ENCODE measurements at regions not wholly inside any gene's neighbourhood (a gene's known extent, or its start where the extent isn't known, plus 50 kb on each side); places are given as distances from the start of the nearest gene placed in this dataset.
"Not testable (repeated sequence)": the region's sequence is repeated elsewhere in the genome, so short reads cannot be mapped to it uniquely, and the experiment has no call there.

DNA sequence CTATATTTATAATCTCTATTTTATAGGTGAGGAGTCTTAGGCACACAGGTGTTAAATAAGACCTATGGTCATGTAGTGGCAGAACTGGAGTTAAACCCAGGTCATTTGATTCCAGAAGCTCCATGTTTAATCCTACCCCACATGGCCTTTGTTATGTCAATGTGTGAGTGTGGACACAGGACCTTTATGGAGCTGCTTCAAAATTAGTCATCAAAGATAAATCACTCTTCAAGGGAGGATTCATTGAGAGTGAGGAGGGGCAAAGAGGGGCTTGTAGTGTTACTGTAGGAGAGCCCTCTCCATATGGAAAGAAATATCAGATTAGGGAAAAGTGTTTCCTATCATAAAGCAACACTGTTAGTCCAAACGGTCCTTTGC, 74.6 kb upstream of the ARRDC3 start:
- TF ChIP-seq, protein P1, sequence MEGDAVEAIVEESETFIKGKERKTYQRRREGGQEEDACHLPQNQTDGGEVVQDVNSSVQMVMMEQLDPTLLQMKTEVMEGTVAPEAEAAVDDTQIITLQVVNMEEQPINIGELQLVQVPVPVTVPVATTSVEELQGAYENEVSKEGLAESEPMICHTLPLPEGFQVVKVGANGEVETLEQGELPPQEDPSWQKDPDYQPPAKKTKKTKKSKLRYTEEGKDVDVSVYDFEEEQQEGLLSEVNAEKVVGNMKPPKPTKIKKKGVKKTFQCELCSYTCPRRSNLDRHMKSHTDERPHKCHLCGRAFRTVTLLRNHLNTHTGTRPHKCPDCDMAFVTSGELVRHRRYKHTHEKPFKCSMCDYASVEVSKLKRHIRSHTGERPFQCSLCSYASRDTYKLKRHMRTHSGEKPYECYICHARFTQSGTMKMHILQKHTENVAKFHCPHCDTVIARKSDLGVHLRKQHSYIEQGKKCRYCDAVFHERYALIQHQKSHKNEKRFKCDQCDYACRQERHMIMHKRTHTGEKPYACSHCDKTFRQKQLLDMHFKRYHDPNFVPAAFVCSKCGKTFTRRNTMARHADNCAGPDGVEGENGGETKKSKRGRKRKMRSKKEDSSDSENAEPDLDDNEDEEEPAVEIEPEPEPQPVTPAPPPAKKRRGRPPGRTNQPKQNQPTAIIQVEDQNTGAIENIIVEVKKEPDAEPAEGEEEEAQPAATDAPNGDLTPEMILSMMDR (IDR thresholded peaks at IDR 0.05; ENCODE audit: control insufficient read depth, insufficient read depth, low read depth, low read length, missing control alignments), result no peak
- no peak for DNase-seq (ENCODE audit: low read depth)
- H3K4me3 ChIP-seq (ENCODE audit: control insufficient read depth, low read depth, low read length), result no peak overlapping the region

DNA sequence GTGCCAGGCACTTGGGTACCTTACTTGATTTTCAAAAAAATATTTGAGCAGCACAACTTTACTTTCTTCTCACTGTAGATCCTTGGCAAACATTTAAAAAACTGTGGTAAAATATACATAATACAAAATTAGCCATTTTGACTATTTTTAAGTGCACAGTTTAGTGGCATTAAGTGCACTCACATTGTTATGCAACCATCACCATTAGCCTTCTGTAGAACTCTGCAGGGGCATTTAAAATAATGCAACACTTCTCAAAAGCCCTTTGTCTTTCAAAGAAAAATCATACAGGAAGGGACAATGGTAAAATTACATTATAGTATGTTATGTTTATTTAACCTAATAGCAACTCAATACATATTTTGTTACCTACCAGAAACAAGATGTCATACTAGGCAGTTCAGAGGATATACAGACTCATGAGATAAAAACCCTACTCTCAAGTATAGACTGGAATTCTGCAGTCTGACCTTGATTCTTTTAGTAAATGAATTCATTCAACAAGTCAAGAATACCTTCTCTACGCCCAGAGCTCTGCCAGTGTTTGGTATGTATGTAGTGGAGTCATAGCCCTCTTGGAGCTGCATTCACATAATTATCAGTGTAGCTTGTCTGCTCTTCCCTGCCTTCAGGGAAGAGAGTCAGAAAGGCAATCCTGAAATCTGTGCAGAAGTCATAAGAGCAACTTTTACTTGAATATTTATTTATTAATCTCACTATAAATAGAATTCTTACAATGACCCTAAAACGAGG, 74.0 kb upstream of the ARRDC3 start:
- TF ChIP-seq, protein P1 (IDR thresholded peaks at IDR 0.05; ENCODE audit: control insufficient read depth, insufficient read depth, low read depth, low read length, missing control alignments), result no peak
- DNase-seq (ENCODE audit: low read depth), result no peak
- no peak overlapping the region for H3K4me3 ChIP-seq (ENCODE audit: control insufficient read depth, low read depth, low read length)

DNA sequence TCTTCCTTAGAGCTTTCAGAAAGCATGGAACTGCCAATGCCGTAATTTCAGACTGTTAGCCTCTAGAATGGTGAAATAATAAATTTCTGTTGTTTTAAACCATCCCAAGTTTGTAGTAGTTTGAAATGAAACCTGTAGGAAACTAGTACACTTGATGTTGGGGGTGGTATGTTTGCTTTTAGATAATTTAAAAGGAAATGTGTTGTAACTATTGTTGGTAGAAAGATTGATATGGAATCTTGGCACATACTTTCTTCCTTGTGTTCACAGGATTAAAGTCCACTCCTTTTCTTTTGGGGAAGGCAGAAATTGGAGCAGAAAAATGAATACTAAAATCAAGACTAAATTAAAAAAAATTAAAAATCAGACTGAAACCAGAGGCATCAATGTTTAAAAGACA, 66.0 kb upstream of the ARRDC3 start:
- DNase-seq (ENCODE audit: low read depth), result no peak
- no peak overlapping the region for H3K4me3 ChIP-seq (ENCODE audit: control insufficient read depth, low read depth, low read length)
- TF ChIP-seq, protein P1 (IDR thresholded peaks at IDR 0.05; ENCODE audit: control insufficient read depth, insufficient read depth, low read depth, low read length, missing control alignments), result no peak

DNA sequence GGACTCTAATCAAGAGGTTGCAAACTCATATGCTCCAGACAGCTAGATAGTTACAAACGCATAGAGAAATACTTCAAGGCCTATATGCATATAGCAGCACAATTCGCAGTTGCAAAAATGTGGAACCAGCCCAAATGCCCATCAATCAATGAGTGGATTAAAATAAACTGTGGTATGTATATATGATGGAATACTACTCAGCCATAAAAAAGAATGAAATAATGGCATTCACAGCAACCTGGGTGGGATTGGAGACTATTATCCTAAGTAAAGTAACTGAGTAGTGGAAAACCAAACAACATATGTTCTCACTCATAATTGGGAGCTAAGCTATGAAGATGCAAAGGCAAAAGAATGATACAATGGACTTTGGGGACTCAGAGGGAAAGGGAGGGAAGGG, 65.0 kb upstream of the ARRDC3 start:
- DNase-seq (ENCODE audit: low read depth); H3K4me3 ChIP-seq (ENCODE audit: control insufficient read depth, low read depth, low read length): not testable (repeated sequence)

DNA sequence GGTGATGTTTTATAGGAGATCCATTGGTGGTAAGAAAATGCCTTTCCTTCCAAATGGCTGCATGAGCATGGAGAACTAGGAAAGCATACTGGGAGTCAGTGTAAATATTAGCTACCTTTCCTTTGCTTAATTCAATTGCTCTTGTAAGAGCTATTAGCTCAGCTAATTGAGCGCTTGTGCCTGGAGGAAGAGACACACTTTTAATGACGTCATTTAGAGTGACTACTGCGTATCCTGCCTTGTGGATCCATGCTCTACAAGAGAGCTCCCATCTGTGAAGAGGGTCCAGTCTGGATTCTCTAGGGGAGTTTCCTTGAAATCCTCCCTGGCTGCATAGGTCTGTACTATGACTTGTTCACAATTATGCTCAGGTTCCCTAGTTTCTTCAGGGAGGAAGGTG, 63.8 kb upstream of the ARRDC3 start:
- H3K4me3 ChIP-seq (ENCODE audit: control insufficient read depth, low read depth, low read length); DNase-seq (ENCODE audit: low read depth): not testable (repeated sequence)

DNA sequence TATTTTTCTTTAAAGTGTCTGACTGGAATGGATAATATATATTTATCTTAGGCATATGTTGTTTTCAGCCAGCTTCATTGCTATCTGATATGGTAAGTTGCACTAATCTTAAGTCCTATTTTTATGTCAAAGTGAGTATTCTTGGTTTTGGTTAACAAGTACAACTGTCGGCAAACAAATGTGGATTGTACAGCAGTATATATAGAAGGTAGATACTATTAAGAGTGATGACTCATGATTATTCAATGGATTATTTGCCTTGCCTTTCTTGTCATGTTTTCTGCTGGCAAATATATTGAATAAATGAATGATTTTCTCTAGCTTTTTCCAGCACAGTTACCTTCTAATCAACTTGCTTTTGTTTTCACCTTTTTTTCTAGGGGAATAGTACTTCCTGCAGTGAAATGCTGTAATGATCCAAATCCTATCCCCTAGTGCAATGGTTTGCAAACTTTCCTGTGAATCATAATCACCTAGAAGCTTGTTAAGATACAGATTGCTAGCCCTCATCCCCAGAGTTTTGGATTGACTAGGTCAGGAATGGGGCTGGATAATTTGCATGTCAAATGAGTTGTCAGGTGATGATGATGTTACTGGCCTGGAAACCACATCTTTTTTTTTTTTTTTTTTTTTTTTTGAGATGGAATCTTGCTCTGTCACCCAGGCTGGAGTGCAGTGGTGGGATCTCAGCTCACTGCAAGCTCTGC, 60.8 kb upstream of the ARRDC3 start:
- TF ChIP-seq, protein P1 (IDR thresholded peaks at IDR 0.05; ENCODE audit: control insufficient read depth, insufficient read depth, low read depth, low read length, missing control alignments), result no peak
- no peak for DNase-seq (ENCODE audit: low read depth)
- no peak overlapping the region for H3K4me3 ChIP-seq (ENCODE audit: control insufficient read depth, low read depth, low read length)

DNA sequence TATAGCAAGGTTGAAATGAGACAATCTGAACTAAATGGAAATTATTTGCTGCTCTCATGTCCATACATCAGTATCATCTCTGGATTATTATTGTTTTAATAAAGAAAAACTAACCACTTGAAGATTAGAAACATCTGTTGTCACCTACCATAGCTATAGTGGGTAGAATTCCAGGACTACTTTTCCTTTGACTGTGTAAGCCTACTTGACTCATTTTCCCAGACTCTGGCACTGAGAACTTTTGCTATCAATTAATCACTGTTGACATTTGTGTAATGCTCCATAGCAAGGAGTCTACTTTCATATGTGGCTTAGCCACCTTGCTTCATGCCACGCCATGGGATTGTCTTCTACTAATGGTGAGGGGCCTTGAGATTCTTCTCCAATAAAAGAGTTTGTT, 59.9 kb upstream of the ARRDC3 start:
- TF ChIP-seq, protein P1 (IDR thresholded peaks at IDR 0.05; ENCODE audit: control insufficient read depth, insufficient read depth, low read depth, low read length, missing control alignments), result no peak
- peak; percentile 55 for DNase-seq (ENCODE audit: low read depth)
- no peak overlapping the region for H3K4me3 ChIP-seq (ENCODE audit: control insufficient read depth, low read depth, low read length)

Data from AG09309 (cell line).